ENCODE measurements at regions not wholly inside any gene's neighbourhood (a gene's known extent, or its start where the extent isn't known, plus 50 kb on each side); places are given as distances from the start of the nearest gene placed in this dataset.

DNA sequence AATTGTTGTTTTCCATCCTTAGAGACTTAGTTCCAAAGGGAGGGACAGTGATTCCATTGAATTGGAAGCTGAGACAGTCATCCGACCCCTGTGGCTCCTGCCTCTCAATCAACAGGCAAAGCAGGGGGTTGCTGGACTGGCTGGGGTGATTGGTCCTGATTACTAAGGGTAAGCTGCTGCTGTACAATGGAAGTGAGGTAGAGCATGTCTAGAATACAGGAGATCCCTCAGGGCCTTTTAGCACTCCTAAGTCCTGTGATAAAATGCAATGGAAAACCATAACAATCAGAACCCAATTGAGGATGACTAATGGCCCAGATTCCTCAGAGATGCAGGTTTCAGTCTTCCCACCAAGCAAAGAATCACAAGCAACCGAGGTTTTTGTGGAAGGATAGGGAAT is 127.6 kb downstream of the AASDH start:
- Histone ChIP-seq H3K4me1 (ENCODE audit: control insufficient read depth in 1 of 2, insufficient read depth in 2 of 2, low read length in 2 of 2) (peaks cover 3 to 11% of the 10 kb centered on the region in 2 experiments), H3K79me2 (ENCODE audit: control insufficient read depth, insufficient read depth, low read length, poor library complexity) (no peaks in the 10 kb centered on the region), H3K9ac (ENCODE audit: low read length) (no peak overlapping the region), H3K4me2 (ENCODE audit: low read length) (no peak overlapping the region), H3K79me1 (ENCODE audit: low read length) (no peaks in the 10 kb centered on the region), H3K9me3 (ENCODE audit: insufficient read depth, low read depth, low read length) (peaks cover 2% of the 10 kb centered on the region), H4K91ac (ENCODE audit: low read depth, low read length) (no peak overlapping the region), H3K27me3 (ENCODE audit: insufficient read depth, low read length) (no peaks in the 10 kb centered on the region), H2AK5ac (ENCODE audit: low read length) (no peak overlapping the region), H2AFZ (ENCODE audit: insufficient read depth, low read length, poor library complexity) (no peak overlapping the region), H3K18ac (ENCODE audit: low read length) (no peak overlapping the region), H3K23ac (ENCODE audit: low read length) (no peak overlapping the region), H3K4me3 (ENCODE audit: low read depth, low read length) (no peak overlapping the region), H3K36me3 (ENCODE audit: control insufficient read depth in 1 of 2, insufficient read depth in 2 of 2, low read length in 2 of 2) (no peaks in the 10 kb centered on the region), H4K12ac (ENCODE audit: low read depth, low read length) (no peak overlapping the region), H2BK120ac (ENCODE audit: insufficient read depth, low read length, poor library complexity) (no peak overlapping the region), H3K14ac (ENCODE audit: low read length) (no peak overlapping the region), H4K8ac (ENCODE audit: low read depth, low read length) (no peak overlapping the region), H3K4ac (ENCODE audit: low read depth, low read length) (no peak overlapping the region), H2BK12ac (ENCODE audit: low read length) (no peak overlapping the region), H3K27ac (ENCODE audit: low read depth, low read length) (no peak overlapping the region), H2BK5ac (ENCODE audit: low read depth, low read length, poor library complexity) (no peak overlapping the region)
- WGBS (ENCODE audit: extremely low coverage, insufficient coverage, insufficient read length) = no CpG with 5 or more reads among the region's 2 CpGs
- DNase-seq = no peak

- H2AK5ac ChIP-seq (ENCODE audit: low read length) = no peak overlapping the region
- H3K23ac ChIP-seq (ENCODE audit: low read length) = no peak overlapping the region
- H3K36me3 ChIP-seq (ENCODE audit: control insufficient read depth in 1 of 2, insufficient read depth in 2 of 2, low read length in 2 of 2) = no peaks in the 10 kb centered on the region
- H3K18ac ChIP-seq (ENCODE audit: low read length) = no peak overlapping the region
- no peak overlapping the region for H4K91ac ChIP-seq (ENCODE audit: low read depth, low read length)
- H3K79me2 ChIP-seq (ENCODE audit: control insufficient read depth, insufficient read depth, low read length, poor library complexity) = no peaks in the 10 kb centered on the region
- H2BK120ac ChIP-seq (ENCODE audit: insufficient read depth, low read length, poor library complexity) = no peak overlapping the region
- no peak overlapping the region for H2BK12ac ChIP-seq (ENCODE audit: low read length)
- H3K4ac ChIP-seq (ENCODE audit: low read depth, low read length) = no peak overlapping the region
- no peak for DNase-seq
- WGBS (ENCODE audit: extremely low coverage, insufficient coverage, insufficient read length) = no CpG with 5 or more reads among the region's 1 CpG
- no peak overlapping the region for H3K27ac ChIP-seq (ENCODE audit: low read depth, low read length)
- H3K4me1 ChIP-seq (ENCODE audit: control insufficient read depth in 1 of 2, insufficient read depth in 2 of 2, low read length in 2 of 2) = peaks cover 3 to 16% of the 10 kb centered on the region in 2 experiments
- no peak overlapping the region for H4K12ac ChIP-seq (ENCODE audit: low read depth, low read length)
- H3K79me1 ChIP-seq (ENCODE audit: low read length) = no peaks in the 10 kb centered on the region
- H3K9ac ChIP-seq (ENCODE audit: low read length) = no peak overlapping the region
- no peaks in the 10 kb centered on the region for H3K27me3 ChIP-seq (ENCODE audit: insufficient read depth, low read length)
- no peak overlapping the region for H3K4me3 ChIP-seq (ENCODE audit: low read depth, low read length)
- no peak overlapping the region for H2BK5ac ChIP-seq (ENCODE audit: low read depth, low read length, poor library complexity)
- no peak overlapping the region for H3K4me2 ChIP-seq (ENCODE audit: low read length)
- no peak overlapping the region for H2AFZ ChIP-seq (ENCODE audit: insufficient read depth, low read length, poor library complexity)
- H3K9me3 ChIP-seq (ENCODE audit: insufficient read depth, low read depth, low read length) = peaks cover 2% of the 10 kb centered on the region
- H3K14ac ChIP-seq (ENCODE audit: low read length) = no peak overlapping the region
- H4K8ac ChIP-seq (ENCODE audit: low read depth, low read length) = no peak overlapping the region
Observed at GRCh38 chr4:56255820-56256219, 131.5 kb downstream of the AASDH start.

- H4K91ac ChIP-seq (ENCODE audit: low read depth, low read length) = no peak overlapping the region
- peak overlapping the region; percentile 46 for H2BK5ac ChIP-seq (ENCODE audit: low read depth, low read length, poor library complexity)
- H2AK5ac ChIP-seq (ENCODE audit: low read length) = no peak overlapping the region
- no peak overlapping the region for H2BK12ac ChIP-seq (ENCODE audit: low read length)
- H3K79me2 ChIP-seq (ENCODE audit: control insufficient read depth, insufficient read depth, low read length, poor library complexity) = no peaks in the 10 kb centered on the region
- no CpG with 5 or more reads among the region's 4 CpGs for WGBS (ENCODE audit: extremely low coverage, insufficient coverage, insufficient read length)
- H3K27me3 ChIP-seq (ENCODE audit: insufficient read depth, low read length) = no peaks in the 10 kb centered on the region
- H3K18ac ChIP-seq (ENCODE audit: low read length) = no peak overlapping the region
- no peaks in the 10 kb centered on the region for H3K79me1 ChIP-seq (ENCODE audit: low read length)
- H3K4me3 ChIP-seq (ENCODE audit: low read depth, low read length) = no peak overlapping the region
- no peak overlapping the region for H4K8ac ChIP-seq (ENCODE audit: low read depth, low read length)
- H3K4me2 ChIP-seq (ENCODE audit: low read length) = no peak overlapping the region
- no peak overlapping the region for H3K4ac ChIP-seq (ENCODE audit: low read depth, low read length)
- H3K4me1 ChIP-seq (ENCODE audit: control insufficient read depth in 1 of 2, insufficient read depth in 2 of 2, low read length in 2 of 2) = peaks cover 3 to 12% of the 10 kb centered on the region in 2 experiments
- H3K23ac ChIP-seq (ENCODE audit: low read length) = no peak overlapping the region
- no peak overlapping the region for H3K27ac ChIP-seq (ENCODE audit: low read depth, low read length)
- H2BK120ac ChIP-seq (ENCODE audit: insufficient read depth, low read length, poor library complexity) = no peak overlapping the region
- no peak overlapping the region for H3K14ac ChIP-seq (ENCODE audit: low read length)
- no peak overlapping the region for H2AFZ ChIP-seq (ENCODE audit: insufficient read depth, low read length, poor library complexity)
- no peaks in the 10 kb centered on the region for H3K36me3 ChIP-seq (ENCODE audit: control insufficient read depth in 1 of 2, insufficient read depth in 2 of 2, low read length in 2 of 2)
- H3K9me3 ChIP-seq (ENCODE audit: insufficient read depth, low read depth, low read length) = peaks cover 2% of the 10 kb centered on the region
- no peak overlapping the region for H3K9ac ChIP-seq (ENCODE audit: low read length)
- no peak overlapping the region for H4K12ac ChIP-seq (ENCODE audit: low read depth, low read length)
- no peak for DNase-seq
Observed at GRCh38 chr4:56253666-56254305, 133.5 kb downstream of the AASDH start.

GRCh38 chr4:56252561-56253152 is 134.6 kb downstream of the AASDH start:
- H3K4me2 ChIP-seq (ENCODE audit: low read length) = no peak overlapping the region

More at GRCh38 chr4:56252561-56253152, 134.6 kb downstream of the AASDH start:
- Histone ChIP-seq H2AK5ac (ENCODE audit: low read length) (no peak overlapping the region), H2BK5ac (ENCODE audit: low read depth, low read length, poor library complexity) (no peak overlapping the region), H3K4me3 (ENCODE audit: low read depth, low read length) (no peak overlapping the region), H2AFZ (ENCODE audit: insufficient read depth, low read length, poor library complexity) (no peak overlapping the region), H4K12ac (ENCODE audit: low read depth, low read length) (no peak overlapping the region), H2BK12ac (ENCODE audit: low read length) (no peak overlapping the region), H3K36me3 (ENCODE audit: control insufficient read depth in 1 of 2, insufficient read depth in 2 of 2, low read length in 2 of 2) (no peaks in the 10 kb centered on the region), H3K14ac (ENCODE audit: low read length) (no peak overlapping the region), H3K23ac (ENCODE audit: low read length) (no peak overlapping the region), H4K8ac (ENCODE audit: low read depth, low read length) (no peak overlapping the region), H3K9ac (ENCODE audit: low read length) (no peak overlapping the region), H3K79me1 (ENCODE audit: low read length) (no peaks in the 10 kb centered on the region), H3K79me2 (ENCODE audit: control insufficient read depth, insufficient read depth, low read length, poor library complexity) (no peaks in the 10 kb centered on the region), H3K4ac (ENCODE audit: low read depth, low read length) (no peak overlapping the region), H4K91ac (ENCODE audit: low read depth, low read length) (no peak overlapping the region), H3K27me3 (ENCODE audit: insufficient read depth, low read length) (no peaks in the 10 kb centered on the region), H3K9me3 (ENCODE audit: insufficient read depth, low read depth, low read length) (peaks cover 2% of the 10 kb centered on the region), H2BK120ac (ENCODE audit: insufficient read depth, low read length, poor library complexity) (no peak overlapping the region), H3K4me1 (ENCODE audit: control insufficient read depth in 1 of 2, insufficient read depth in 2 of 2, low read length in 2 of 2) (peaks cover 0 to 7% of the 10 kb centered on the region in 2 experiments), H3K27ac (ENCODE audit: low read depth, low read length) (no peak overlapping the region), H3K18ac (ENCODE audit: low read length) (no peak overlapping the region)
- no CpG with 5 or more reads among the region's 4 CpGs for WGBS (ENCODE audit: extremely low coverage, insufficient coverage, insufficient read length)
- no peak for DNase-seq
